HG03432 (cell line): ENCODE measurements at regions not wholly inside any gene's neighbourhood (a gene's known extent, or its start where the extent isn't known, plus 50 kb on each side); places are given as distances from the start of the nearest gene placed in this dataset.
"Not testable (repeated sequence)": the region's sequence is repeated elsewhere in the genome, so short reads cannot be mapped to it uniquely, and the experiment has no call there.

Experiments used
- ATAC-seq: cut with Tn5 transposase; IDR thresholded peaks from one replicate; pipeline ENCODE4 v1.9.1; 2021; ENCODE audit warnings: mild to moderate bottlenecking, moderate library complexity; ENCODE audit not compliant: unreplicated experiment

DNA sequence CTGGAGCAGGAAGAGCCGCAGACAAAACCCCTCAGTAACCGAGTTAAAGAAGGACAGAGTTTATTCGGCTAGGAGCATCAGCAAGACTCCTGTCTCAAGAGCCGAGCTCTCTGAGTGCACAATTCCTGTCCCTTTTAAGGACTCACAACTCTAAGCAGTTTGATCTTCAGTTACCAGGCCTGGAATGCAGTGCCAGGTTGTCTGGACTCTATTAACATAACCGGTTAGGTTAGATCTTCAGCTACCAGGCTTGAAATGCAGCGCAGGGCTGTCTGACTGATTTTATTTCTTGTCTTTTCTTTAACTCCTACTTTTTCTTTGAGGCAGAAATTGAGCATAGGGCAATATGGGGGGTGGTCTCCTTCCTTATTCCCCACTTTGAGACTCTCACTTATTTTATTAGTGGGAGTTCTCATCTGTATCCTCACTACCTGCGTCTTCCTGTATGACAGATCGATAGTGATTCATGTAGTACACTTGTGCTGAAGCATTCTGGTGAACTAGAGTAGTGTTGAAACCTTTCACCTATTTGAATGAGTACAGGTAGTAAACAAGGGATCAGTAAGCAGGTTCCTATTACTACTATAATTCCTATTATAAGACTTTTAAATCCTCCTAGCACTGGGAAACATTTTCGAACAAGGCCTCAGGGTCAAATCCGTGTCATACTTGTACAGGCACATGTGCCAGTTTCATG is 325.0 kb downstream of the CGGBP1 start:
- no peak for ATAC-seq

- no peak for ATAC-seq
Measured at GRCh38 chr3:87732294-87732693, 326.5 kb downstream of the CGGBP1 start.

GRCh38 chr3:87727783-87728182 is 331.0 kb downstream of the CGGBP1 start:
- no peak for ATAC-seq

DNA sequence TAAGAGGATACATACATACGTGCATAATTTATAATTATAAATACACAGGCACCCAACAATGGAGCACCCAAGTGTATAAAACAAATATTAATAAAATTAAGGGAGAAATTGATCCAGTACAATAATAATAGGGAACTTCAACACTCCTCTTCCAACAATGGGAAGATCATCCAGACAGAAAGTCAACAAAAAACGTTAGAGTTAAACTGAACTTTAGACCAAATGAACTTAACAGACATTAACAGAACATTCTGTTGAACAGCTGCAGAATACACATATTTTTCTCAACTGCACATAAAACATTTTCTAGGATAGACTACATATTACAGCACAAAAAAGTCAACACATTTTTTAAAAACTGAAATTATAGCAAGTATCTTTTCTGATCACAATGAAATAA is 339.7 kb downstream of the CGGBP1 start:
- ATAC-seq, result no peak

DNA sequence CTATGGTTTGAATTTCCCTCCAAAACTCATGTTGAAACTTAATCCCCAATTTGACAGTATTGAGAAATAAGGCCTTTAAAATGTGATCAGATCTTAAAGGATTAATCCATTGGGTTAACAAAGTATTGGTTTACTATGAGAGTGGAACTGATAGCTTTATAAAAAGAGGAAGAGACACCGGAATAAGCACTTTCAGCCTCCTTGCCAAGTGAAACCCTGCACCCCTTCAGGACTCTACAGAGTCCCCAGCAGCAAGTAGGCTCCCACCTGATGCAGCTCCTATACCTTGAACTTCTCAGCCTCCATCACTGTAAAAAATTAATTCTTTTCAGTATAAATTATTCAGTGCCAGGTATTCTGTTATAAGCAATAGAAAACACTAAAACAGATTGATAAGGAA is 348.3 kb downstream of the CGGBP1 start:
- peak; percentile 50 for ATAC-seq

DNA sequence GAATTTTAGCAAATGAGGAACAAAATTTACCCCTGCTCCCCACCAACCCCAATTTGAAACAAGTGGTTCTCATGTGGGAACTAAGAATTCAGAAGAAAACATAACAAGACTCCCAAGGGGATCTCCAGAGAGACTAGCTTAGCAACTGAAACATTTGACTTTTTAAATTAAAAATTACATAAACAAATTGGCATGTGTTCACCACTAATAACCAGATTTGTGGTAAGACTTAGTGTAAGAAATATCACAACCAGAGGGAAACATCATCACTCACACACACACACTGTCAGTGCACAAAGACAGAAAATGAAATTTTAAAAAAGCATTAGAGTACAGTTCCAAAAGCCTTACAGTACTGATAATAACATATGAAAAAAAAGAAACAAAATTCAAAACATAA is 348.8 kb downstream of the CGGBP1 start:
- no peak for ATAC-seq

DNA sequence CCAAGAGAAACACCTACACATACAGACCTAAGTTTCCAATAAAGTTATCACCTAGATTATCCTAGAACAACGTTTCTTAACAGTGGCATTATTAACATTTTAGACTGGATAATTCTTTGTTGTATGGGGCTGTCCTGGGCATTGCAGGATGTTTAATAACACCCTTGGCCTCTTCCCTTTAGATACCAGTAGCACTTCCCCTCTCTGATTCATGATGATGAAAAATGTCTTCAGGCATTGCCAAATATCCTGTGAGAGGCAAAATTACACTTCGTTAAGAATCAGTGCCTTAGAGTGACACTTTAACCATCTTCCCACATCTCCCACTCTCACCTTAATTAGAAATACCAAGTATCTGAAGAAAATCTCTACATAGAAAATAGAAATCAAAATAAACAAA is 352.6 kb downstream of the CGGBP1 start:
- no peak for ATAC-seq

DNA sequence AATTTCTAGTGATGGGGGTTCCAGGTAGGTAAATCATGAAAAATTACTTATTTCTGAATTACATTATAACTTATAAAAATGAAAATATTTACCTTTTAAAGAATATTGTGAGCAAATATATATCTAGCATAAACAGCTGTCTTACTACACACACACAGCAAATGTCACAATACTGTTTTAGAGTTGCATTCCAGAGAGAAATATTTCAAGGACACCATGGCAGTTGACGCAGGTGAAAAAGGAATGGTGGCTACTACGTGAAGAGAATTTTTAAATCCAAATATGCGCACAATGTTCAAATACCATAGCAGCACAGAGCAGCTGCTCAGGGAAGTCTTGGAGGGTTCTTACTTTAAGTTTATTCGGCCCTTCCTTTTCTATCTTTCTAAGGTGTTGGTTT is 356.2 kb downstream of the CGGBP1 start:
- ATAC-seq, result no peak

GRCh38 chr3:87696124-87697013 is 362.4 kb downstream of the CGGBP1 start:
- ATAC-seq, result no peak

- no peak for ATAC-seq
Measured at GRCh38 chr3:87694678-87695077, 364.1 kb downstream of the CGGBP1 start.

- ATAC-seq, result no peak
Measured at GRCh38 chr3:87691109-87691508, 367.7 kb downstream of the CGGBP1 start.

DNA sequence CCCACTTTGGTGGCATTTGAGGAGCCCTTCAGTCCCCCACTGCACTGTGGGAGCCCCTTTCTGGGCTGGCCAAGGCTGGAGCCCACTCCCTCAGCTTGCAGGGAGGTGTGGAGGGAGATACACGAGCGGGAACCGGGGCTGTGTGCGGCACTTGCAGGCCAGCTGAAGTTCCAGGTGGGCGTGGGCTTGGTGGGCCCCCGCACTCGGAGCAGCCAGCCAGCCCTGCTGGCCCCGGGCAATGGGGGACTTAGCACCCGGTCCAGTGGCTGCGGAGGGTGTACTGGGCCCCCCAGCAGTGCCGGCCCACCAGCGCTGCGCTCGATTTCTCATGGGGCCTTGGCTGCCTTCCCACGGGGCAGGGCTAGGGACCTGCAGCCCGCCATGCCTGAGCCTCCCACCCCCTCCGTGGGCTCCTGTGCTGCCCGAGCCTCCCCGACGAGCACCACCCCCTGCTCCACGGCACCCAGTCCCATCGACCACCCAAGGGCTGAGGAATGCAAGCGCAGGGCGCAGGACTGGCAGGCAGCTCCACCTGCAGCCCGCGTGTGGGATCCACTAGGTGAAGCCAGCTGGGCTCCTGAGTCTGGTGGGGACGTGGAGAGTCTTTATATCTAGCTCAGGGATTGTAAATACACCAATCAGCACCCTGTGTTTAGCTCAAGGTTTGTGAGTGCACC is 379.7 kb downstream of the CGGBP1 start:
- ATAC-seq, result not testable (repeated sequence)

DNA sequence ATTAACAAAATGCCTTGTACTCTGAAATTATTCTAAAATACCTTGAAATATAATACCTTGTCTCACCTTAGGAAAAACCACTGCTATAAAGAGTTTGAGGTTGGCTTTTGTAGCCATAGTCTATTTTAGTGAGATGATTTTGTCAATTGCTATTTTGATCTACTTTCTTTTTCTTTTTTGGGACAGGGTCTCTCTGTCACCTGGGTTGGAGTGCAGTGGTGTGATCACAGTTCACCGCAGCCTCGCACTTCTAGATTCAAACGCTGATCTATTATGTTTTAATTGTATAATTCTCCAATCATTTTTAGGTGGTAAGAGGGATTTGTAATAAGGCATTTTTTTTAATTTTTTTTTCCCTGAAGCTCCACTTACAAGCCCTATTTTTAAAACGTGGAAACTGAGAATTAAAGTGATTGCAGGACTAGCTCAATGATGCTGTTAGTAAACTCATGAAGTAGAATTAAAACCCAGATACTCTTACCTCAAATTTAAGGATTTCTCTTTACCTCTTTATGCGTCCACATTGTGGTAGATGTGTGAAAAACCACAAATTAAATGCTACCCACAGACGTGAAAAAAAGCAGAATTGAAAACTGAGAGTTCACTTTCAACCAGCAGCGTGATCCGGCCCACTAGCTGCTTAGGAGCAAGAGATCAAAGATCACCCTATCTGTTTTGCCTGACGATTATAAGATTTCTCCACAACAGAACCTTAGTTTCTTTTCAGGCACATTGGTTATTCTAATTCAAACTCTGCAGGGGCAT is 384.2 kb downstream of the CGGBP1 start:
- peak; percentile 100 for ATAC-seq

DNA sequence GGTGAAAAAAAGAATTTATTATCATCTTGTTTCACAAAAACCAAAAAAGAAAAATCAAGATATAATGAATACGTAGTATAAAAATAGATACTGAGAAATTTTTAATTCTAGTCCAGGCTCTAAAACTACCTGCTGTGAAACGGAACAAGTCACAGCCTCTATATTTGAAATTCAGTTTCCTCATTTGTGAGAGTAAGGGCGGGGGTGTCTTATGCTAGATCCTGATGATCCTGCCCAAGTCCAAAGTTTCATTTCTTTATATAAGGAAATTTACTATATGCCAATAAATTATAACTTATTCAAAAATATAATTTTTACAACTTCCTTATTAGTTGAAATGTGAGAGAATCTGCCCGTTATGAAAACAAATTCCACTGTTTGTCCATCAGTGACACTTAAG is 385.7 kb downstream of the CGGBP1 start:
- no peak for ATAC-seq

DNA sequence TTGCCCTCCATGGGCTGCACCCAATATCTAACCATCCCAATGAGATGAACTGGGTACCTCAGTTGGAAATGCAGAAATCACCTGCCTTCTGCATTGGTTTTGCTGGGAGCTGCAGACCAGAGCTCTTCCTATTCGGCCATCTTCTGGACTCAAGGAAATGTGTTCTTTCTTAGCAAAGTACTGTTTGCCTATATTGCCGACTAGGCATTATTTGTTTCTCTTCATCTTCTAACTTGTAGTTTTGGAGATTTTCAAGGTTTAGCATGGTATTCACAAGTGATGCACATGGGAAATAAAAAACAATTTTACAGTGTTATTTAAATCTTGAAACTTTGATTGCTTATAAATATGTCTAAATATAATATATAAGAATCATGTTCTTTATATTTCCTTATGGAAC is 377.8 kb upstream of the POU1F1 start:
- no peak for ATAC-seq

DNA sequence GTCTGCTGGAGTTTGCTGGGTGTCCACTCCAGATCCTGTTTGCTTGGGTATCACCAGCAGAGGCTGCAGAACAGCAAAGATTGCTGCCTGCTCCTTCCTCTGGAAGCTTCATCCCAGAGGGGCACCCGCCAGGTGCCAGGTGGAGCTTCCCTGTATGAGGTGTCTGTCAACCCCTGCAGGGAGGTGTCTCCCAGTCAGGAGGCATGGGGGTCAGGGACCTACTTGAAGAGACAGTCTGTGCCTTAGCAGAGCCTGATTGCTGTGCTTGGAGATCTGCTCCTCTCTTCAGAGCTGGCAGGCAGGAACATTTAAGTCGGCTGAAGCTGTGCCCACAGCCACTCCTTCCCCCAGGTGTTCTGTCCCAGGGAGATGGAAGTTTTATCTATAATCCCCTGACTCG is 376.8 kb upstream of the POU1F1 start:
- not testable (repeated sequence) for ATAC-seq

GRCh38 chr3:87634426-87634825 is 358.0 kb upstream of the POU1F1 start:
- ATAC-seq, result no peak

GRCh38 chr3:87627316-87627715 is 350.9 kb upstream of the POU1F1 start:
- no peak for ATAC-seq

- ATAC-seq, result no peak
Measured at GRCh38 chr3:87626546-87626945, 350.2 kb upstream of the POU1F1 start.

DNA sequence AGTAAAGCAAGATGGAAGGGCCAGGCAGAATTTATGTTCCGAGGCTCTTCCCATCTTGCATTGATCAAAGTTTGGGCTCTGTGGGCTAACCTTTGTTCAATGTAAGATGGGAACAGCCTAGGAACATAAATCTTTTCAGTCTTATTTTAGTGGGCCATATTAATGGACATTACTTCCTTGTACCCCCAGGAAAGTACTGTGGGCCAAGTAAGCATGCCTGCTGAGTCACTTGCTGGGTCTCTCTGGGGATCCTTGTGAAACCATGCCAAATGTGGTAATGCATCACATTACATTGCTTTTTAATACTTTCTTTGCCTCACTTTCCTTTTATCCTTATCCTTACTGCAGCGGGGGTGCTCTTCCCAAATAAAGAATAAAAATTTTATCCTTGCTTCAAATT is 349.5 kb upstream of the POU1F1 start:
- ATAC-seq, result no peak

DNA sequence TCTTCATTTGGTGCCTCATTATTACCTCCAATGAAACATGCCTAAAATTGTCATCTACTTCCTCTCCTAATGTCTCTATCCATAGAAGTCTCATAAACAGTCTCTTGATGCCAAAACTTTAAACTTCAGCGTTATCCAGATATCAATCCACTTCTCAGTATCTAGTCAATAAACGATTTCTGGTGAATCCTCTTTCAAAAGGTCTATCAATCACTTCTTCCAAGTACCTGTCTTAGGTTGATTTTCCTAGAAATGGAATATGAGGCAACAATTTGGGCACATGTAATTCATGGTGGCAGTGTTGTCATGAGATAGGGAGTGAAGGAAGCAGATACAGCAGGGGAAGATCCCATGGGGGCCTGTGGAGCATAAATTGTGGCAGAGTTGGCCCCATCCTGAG is 348.5 kb upstream of the POU1F1 start:
- no peak for ATAC-seq
